ENCODE measurements at regions not wholly inside any gene's neighbourhood (a gene's known extent, or its start where the extent isn't known, plus 50 kb on each side); places are given as distances from the start of the nearest gene placed in this dataset.

- no peaks in the 10 kb centered on the region for H3K79me2 ChIP-seq (ENCODE audit: insufficient read depth, low read depth, low read length)
- no peak overlapping the region for H3K4me3 ChIP-seq (ENCODE audit: low read depth, low read length, poor library complexity, severe bottlenecking)
- no peak overlapping the region for H3K4me2 ChIP-seq (ENCODE audit: low read length)
- no peak for TF ChIP-seq EZH2phosphoT487 (IDR thresholded peaks at IDR 0.05; ENCODE audit: borderline replicate concordance, low read depth, low read length)
- no peak for TF ChIP-seq CTCF (conservative IDR thresholded peaks at IDR 0.05; ENCODE audit: low read length)
- CTCF ChIA-PET (ENCODE audit: unreplicated experiment): no interaction called here
- POLR2A ChIA-PET: no interaction called here
- no peaks in the 10 kb centered on the region for H3K36me3 ChIP-seq (ENCODE audit: insufficient read depth, low read length)
- H3K4me1 ChIP-seq (ENCODE audit: insufficient read depth, low read length, poor library complexity, severe bottlenecking): no peaks in the 10 kb centered on the region
- no peak overlapping the region for H3K27ac ChIP-seq (ENCODE audit: low read depth, low read length, poor library complexity, severe bottlenecking)
- H3K9me3 ChIP-seq (ENCODE audit: low read length): no peaks in the 10 kb centered on the region
- H2AFZ ChIP-seq (ENCODE audit: low read length): no peak overlapping the region
- no peaks in the 10 kb centered on the region for H3K9me2 ChIP-seq (ENCODE audit: insufficient read depth, low read length)
- no peaks in the 10 kb centered on the region for H4K20me1 ChIP-seq (ENCODE audit: insufficient read depth, low read length)
- intact Hi-C loops (cut with micrococcal nuclease; ENCODE audit: unreplicated experiment): no loop called here
- DNase-seq (ENCODE audit: low spot score): no peak
- no TSS peak for BruUV-seq (replicated peaks)
Measured at GRCh38 chr16:87218281-87219055, 98.7 kb downstream of the C16orf95 start.

GRCh38 chr16:87219287-87219909 lies 97.8 kb downstream of the C16orf95 start:
- Histone ChIP-seq H3K36me3 (ENCODE audit: insufficient read depth, low read length) (no peaks in the 10 kb centered on the region), H4K20me1 (ENCODE audit: insufficient read depth, low read length) (no peaks in the 10 kb centered on the region), H3K79me2 (ENCODE audit: insufficient read depth, low read depth, low read length) (no peaks in the 10 kb centered on the region), H3K4me1 (ENCODE audit: insufficient read depth, low read length, poor library complexity, severe bottlenecking) (no peaks in the 10 kb centered on the region), H3K9me2 (ENCODE audit: insufficient read depth, low read length) (no peaks in the 10 kb centered on the region), H2AFZ (ENCODE audit: low read length) (no peak overlapping the region), H3K27ac (ENCODE audit: low read depth, low read length, poor library complexity, severe bottlenecking) (no peak overlapping the region), H3K9me3 (ENCODE audit: low read length) (no peaks in the 10 kb centered on the region), H3K4me3 (ENCODE audit: low read depth, low read length, poor library complexity, severe bottlenecking) (no peak overlapping the region), H3K4me2 (ENCODE audit: low read length) (no peak overlapping the region)
- no peak for TF ChIP-seq EZH2phosphoT487 (IDR thresholded peaks at IDR 0.05; ENCODE audit: borderline replicate concordance, low read depth, low read length)
- TF ChIP-seq CTCF (conservative IDR thresholded peaks at IDR 0.05; ENCODE audit: low read length): no peak
- no peak for DNase-seq (ENCODE audit: low spot score)
- intact Hi-C loops (cut with micrococcal nuclease; ENCODE audit: unreplicated experiment): no loop called here
- POLR2A ChIA-PET: no interaction called here
- CTCF ChIA-PET (ENCODE audit: unreplicated experiment): no interaction called here
- BruUV-seq (replicated peaks): no TSS peak

- Histone ChIP-seq H3K36me3 (ENCODE audit: insufficient read depth, low read length) (no peaks in the 10 kb centered on the region), H3K4me2 (ENCODE audit: low read length) (no peak overlapping the region), H4K20me1 (ENCODE audit: insufficient read depth, low read length) (no peaks in the 10 kb centered on the region), H2AFZ (ENCODE audit: low read length) (no peak overlapping the region), H3K9me3 (ENCODE audit: low read length) (no peaks in the 10 kb centered on the region), H3K79me2 (ENCODE audit: insufficient read depth, low read depth, low read length) (no peaks in the 10 kb centered on the region), H3K4me1 (ENCODE audit: insufficient read depth, low read length, poor library complexity, severe bottlenecking) (no peaks in the 10 kb centered on the region), H3K9me2 (ENCODE audit: insufficient read depth, low read length) (no peaks in the 10 kb centered on the region), H3K4me3 (ENCODE audit: low read depth, low read length, poor library complexity, severe bottlenecking) (no peak overlapping the region), H3K27ac (ENCODE audit: low read depth, low read length, poor library complexity, severe bottlenecking) (no peak overlapping the region)
- no peak for DNase-seq (ENCODE audit: low spot score)
- BruUV-seq (replicated peaks): no TSS peak
- intact Hi-C loops (cut with micrococcal nuclease; ENCODE audit: unreplicated experiment): no loop called here
- TF ChIP-seq EZH2phosphoT487 (IDR thresholded peaks at IDR 0.05; ENCODE audit: borderline replicate concordance, low read depth, low read length) (no peak), CTCF (conservative IDR thresholded peaks at IDR 0.05; ENCODE audit: low read length) (no peak)
- ChIA-PET CTCF (ENCODE audit: unreplicated experiment) (no interaction called here), POLR2A (no interaction called here)
Measured at GRCh38 chr16:87221633-87222032, 95.6 kb downstream of the C16orf95 start.

Data from OCI-LY7 (cell line).